ENCODE measurements at regions not wholly inside any gene's neighbourhood (a gene's known extent, or its start where the extent isn't known, plus 50 kb on each side); places are given as distances from the start of the nearest gene placed in this dataset.

DNA sequence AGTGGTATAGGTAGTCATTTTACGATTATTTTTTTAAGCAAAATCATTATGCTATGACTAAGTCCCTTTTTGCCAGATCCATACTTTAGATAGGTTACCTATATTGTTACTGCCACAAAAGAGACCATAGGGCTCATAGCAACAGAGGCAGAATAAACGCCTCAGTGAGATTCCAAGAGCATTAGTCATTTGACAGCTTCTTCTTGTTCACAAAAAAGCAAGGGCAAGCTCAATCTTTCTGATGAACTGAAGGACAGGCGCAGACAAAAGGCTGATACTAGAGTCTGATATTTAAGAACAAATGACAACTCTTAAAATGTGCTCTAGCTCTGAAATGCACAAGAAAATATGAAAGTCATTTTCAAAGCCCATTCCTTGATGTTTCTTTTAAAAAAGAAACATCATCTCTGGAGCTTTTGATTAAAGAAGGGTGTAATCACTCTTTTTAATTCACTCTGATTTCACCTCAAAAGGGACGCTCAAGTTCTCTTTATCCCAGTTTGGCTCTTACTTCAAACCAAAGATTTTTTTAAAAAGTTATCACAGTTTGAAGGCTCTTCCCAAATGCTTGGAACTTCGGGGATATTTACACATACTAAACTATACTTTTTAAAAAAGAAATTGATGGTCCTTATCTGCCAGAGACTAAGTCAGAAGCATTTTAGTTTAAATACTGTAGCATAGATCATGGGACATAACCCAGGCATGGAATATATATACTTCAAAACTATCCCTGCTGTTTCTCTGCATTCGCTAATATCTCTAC lies 187.2 kb downstream of the EFNB2 start:
- no peaks in the 10 kb centered on the region for H3K27me3 ChIP-seq
- DNase-seq (ENCODE audit: extremely low spot score in 2 of 2), result no peak
- intact Hi-C loops (cut with DNase I), result no loop called here

DNA sequence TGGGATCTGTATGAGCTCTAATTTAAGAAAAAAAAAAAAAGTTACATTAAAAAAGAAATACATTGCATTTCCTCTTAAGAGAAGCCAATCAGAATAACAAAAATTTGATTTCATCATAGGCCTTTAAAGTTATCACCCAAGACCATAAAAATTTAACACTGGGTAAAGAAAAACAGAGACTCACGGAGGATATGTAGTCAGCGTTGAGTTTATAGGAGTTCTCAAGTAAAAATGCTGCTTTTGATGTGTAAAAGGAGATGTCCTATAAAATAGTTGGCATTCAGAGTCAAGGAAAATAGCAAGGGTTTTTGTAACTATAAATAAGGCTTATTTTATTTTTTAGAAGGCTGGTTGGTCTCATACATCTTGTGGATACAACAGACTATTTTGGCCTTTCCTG lies 191.1 kb downstream of the EFNB2 start:
- Histone ChIP-seq H3K4me1 (no peaks in the 10 kb centered on the region), H3K27ac (no peak overlapping the region), H3K9me3 (no peaks in the 10 kb centered on the region), H3K36me3 (no peaks in the 10 kb centered on the region), H3K27me3 (no peaks in the 10 kb centered on the region), H3K4me3 (no peak overlapping the region)
- intact Hi-C loops (cut with DNase I), result no loop called here
- DNase-seq (ENCODE audit: extremely low spot score in 2 of 2), result no peak
- TF ChIP-seq CTCF (IDR thresholded peaks at IDR 0.05) (no peak), POLR2AphosphoS5 (IDR thresholded peaks at IDR 0.05; ENCODE audit: insufficient read depth in 1 of 2, low read depth in 1 of 2) (no peak), POLR2A (IDR thresholded peaks at IDR 0.05) (no peak)

More for the DNA sequence above, 187.2 kb downstream of the EFNB2 start:
- no peaks in the 10 kb centered on the region for H3K4me1 ChIP-seq
- H3K36me3 ChIP-seq, result no peaks in the 10 kb centered on the region
- no peak overlapping the region for H3K27ac ChIP-seq
- H3K4me3 ChIP-seq, result no peak overlapping the region
- TF ChIP-seq CTCF (IDR thresholded peaks at IDR 0.05) (no peak), POLR2AphosphoS5 (IDR thresholded peaks at IDR 0.05; ENCODE audit: insufficient read depth in 1 of 2, low read depth in 1 of 2) (no peak), POLR2A (IDR thresholded peaks at IDR 0.05) (no peak)
- no peaks in the 10 kb centered on the region for H3K9me3 ChIP-seq

- H3K27me3 ChIP-seq, result no peaks in the 10 kb centered on the region
- no peak overlapping the region for H3K27ac ChIP-seq
- no peaks in the 10 kb centered on the region for H3K9me3 ChIP-seq
- no peaks in the 10 kb centered on the region for H3K4me1 ChIP-seq
- H3K36me3 ChIP-seq, result no peaks in the 10 kb centered on the region
- intact Hi-C loops (cut with DNase I), result no loop called here
- no peak for TF ChIP-seq POLR2A (IDR thresholded peaks at IDR 0.05)
- TF ChIP-seq POLR2AphosphoS5 (IDR thresholded peaks at IDR 0.05; ENCODE audit: insufficient read depth in 1 of 2, low read depth in 1 of 2), result no peak
- TF ChIP-seq CTCF (IDR thresholded peaks at IDR 0.05), result no peak
- H3K4me3 ChIP-seq, result no peak overlapping the region
- no peak for DNase-seq (ENCODE audit: extremely low spot score in 2 of 2)
These were observed 191.6 kb downstream of the EFNB2 start for GRCh38 chr13:106343836-106344235.

DNA sequence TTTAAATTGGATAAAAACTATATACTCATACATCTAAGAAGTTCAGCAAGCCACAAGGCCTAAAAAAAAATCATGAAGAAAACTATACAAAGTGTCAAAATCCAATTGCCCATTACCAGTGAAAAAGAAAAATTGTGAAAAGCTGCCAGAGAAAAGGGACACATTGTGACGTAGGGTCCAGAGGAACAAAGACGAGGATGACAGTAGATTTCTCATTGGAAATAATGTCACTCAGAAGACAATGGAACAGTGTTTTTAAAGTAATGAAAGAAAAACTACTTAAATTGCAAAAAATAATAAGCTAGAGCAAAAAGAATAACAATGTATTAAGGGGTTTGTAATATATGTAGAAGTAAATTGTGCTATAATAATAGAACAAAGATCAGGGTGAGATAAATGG lies 195.2 kb downstream of the EFNB2 start:
- Histone ChIP-seq H3K9me3 (no peaks in the 10 kb centered on the region), H3K4me1 (no peaks in the 10 kb centered on the region), H3K4me3 (no peak overlapping the region), H3K27me3 (no peaks in the 10 kb centered on the region), H3K36me3 (no peaks in the 10 kb centered on the region), H3K27ac (no peak overlapping the region)
- DNase-seq (ENCODE audit: extremely low spot score in 2 of 2), result no peak
- TF ChIP-seq CTCF (IDR thresholded peaks at IDR 0.05) (no peak), POLR2A (IDR thresholded peaks at IDR 0.05) (no peak), POLR2AphosphoS5 (IDR thresholded peaks at IDR 0.05; ENCODE audit: insufficient read depth in 1 of 2, low read depth in 1 of 2) (no peak)
- intact Hi-C loops (cut with DNase I), result no loop called here

DNA sequence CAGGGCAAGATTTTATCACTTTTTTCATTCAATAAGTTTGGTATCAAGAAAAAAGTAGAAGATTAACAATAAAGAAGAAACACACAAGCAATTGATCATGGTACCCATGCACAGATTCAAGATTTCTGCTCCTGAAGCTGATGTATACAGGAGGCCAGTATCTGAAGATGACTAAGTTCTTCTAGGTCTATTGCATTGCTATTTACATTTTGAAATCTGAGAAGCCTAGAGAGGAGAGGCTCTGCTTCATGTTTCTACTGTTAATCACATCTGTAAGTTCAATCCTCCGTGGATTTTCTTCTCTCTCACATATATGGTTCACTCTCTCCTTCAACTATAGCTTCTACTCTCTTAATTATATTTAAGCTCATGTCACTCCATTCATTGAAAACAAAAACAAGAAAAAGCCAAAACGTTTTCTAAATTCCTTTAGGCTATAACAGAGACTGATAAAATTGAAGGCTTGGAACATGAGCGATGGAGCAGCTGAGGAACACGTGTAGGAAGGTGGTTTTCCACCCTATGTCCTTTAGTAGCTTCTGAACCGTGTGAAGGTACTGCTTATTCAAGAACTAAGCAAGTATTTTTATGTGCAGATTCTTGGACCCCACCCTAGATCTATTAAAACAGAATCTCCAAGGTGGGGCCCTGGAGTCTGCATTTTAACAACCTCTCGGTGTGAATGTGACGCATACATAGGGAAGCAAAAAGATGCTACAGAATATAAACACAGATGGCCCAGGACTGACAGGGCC lies 198.2 kb downstream of the EFNB2 start:
- H3K4me3 ChIP-seq, result no peak overlapping the region
- no peaks in the 10 kb centered on the region for H3K4me1 ChIP-seq
- intact Hi-C loops (cut with DNase I), result no loop called here
- H3K36me3 ChIP-seq, result no peaks in the 10 kb centered on the region
- no peaks in the 10 kb centered on the region for H3K9me3 ChIP-seq
- no peak overlapping the region for H3K27ac ChIP-seq
- H3K27me3 ChIP-seq, result no peaks in the 10 kb centered on the region
- DNase-seq (ENCODE audit: extremely low spot score in 2 of 2), result no peak
- TF ChIP-seq CTCF (IDR thresholded peaks at IDR 0.05), result no peak
- no peak for TF ChIP-seq POLR2A (IDR thresholded peaks at IDR 0.05)
- no peak for TF ChIP-seq POLR2AphosphoS5 (IDR thresholded peaks at IDR 0.05; ENCODE audit: insufficient read depth in 1 of 2, low read depth in 1 of 2)

Data from vagina (tissue), 2 donors.